ENCODE measurements at regions not wholly inside any gene's neighbourhood (a gene's known extent, or its start where the extent isn't known, plus 50 kb on each side); places are given as distances from the start of the nearest gene placed in this dataset.

- no peak for TF ChIP-seq POLR2AphosphoS5 (IDR thresholded peaks at IDR 0.05; ENCODE audit: borderline replicate concordance, low read depth, low read length)
- TF ChIP-seq EZH2 (IDR thresholded peaks at IDR 0.05) = no peak
- no peak for TF ChIP-seq FOXP2 (optimal IDR thresholded peaks at IDR 0.05; ENCODE audit: control extremely low read depth, extremely low read length, insufficient read depth)
Observed at GRCh38 chr22:22368516-22368915, 123.9 kb downstream of the VPREB1 start.

All from SK-N-MC (cell line).